GM12874 (cell line): ENCODE measurements at regions not wholly inside any gene's neighbourhood (a gene's known extent, or its start where the extent isn't known, plus 50 kb on each side); places are given as distances from the start of the nearest gene placed in this dataset.

Experiments used
- CTCF ChIP-seq: IDR thresholded peaks from 2 replicates; pipeline ENCODE4 v1.5.1; 2011; ENCODE audit warnings: low read depth, mild to moderate bottlenecking, control low read depth, low read length, moderate library complexity; ENCODE audit not compliant: insufficient read depth

- TF ChIP-seq CTCF: no peak
Observed at GRCh38 chr10:3901370-3901769, 116.4 kb upstream of the KLF6 start.

GRCh38 chr10:3900391-3900790 is 115.4 kb upstream of the KLF6 start:
- no peak for TF ChIP-seq CTCF

DNA sequence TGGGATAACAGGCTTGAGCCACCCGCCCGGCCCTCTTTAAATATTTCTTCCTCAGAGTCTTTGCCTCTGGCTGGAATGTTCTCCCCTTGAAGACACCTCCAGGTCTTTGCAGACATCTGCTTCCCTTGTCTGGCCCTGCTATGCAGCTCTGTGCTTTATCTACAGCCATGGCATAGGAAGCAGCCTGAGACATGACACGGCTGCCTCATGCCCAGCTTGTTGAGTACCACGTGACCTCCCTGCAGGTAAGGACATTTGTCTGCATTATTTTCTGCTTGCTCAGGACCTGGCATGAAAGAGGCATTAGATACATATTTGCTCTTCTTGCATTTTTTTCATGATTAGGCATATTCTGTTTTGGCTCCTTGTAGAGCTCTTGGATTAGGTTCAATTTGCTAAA is 113.8 kb upstream of the KLF6 start:
- no peak for TF ChIP-seq CTCF

DNA sequence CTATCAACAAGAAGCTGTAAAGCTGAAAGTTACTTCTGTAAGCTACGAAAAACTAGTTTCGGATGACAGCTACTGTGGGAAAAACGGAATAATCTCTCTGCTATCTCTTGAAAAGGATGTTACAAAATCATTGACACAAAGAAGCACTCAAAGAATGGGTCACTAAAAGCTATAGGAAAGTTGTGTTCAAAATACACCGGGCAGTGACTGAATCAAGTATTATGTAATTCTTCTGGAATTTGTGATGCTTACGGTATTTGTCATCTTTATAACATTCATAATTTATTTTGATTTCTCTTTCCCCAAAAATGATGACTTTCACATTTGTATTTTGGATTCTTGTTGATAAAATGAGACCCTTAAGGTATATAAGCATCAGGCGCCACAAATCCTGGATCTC is 112.1 kb upstream of the KLF6 start:
- TF ChIP-seq CTCF: no peak

DNA sequence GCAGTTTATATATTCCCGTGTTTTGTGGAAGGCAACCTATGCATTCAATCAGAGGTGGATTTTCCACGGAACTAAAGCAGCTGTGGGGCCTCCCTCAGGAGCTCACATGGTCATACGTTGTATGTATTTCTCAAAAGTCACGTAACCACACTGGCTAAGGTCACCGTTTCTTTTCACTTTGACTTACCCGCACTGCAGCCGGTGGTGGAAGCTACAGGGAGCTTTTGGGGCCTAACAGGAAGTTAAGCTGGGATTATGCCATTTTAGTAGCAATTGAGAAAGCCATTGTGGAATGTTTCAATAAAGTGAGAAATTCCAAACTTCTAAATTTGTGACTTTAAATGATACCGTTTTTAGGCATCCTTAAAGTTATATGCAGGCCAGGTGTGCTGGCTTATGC is 111.2 kb upstream of the KLF6 start:
- no peak for TF ChIP-seq CTCF

GRCh38 chr10:3895045-3895631 is 110.1 kb upstream of the KLF6 start:
- no peak for TF ChIP-seq CTCF

DNA sequence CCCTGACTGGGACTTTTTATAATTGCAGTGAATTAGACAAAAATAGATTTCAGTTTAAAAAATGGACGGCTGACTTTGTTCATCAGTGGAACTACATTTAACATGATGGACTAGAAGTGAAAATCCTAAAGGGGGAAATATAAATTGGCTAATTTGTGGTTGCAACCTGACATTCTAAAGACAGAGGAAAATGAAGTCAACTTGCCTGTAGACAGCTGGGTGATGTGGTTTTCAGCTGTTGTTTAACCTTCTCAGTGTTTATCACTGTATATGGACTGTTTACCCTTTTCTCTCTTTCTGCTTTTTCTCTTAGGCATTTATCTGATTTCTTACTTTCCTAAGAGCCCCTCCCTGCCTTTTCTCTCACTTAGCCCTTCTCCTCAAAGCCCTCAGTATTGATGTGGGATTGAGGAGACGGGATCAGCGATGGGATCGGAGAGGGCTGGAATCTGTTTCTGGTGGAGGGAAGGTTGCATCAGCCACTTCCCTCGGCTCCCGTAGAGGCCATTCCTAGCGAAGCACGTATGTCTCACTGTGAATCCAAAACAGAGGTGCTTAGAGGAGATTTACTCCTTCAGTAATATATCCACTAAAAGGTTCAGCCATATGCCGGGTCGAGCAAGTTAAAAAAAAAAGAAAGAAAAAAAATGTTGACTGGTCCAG is 109.0 kb upstream of the KLF6 start:
- TF ChIP-seq CTCF: no peak
